NCI-H1436 (cell line): ENCODE measurements at regions not wholly inside any gene's neighbourhood (a gene's known extent, or its start where the extent isn't known, plus 50 kb on each side); places are given as distances from the start of the nearest gene placed in this dataset.
"Not testable (repeated sequence)": the region's sequence is repeated elsewhere in the genome, so short reads cannot be mapped to it uniquely, and the experiment has no call there.

Experiments
- DNase-seq: peaks from one replicate; lab custom pipeline; 2025; lab: John Stamatoyannopoulos, UW

DNA sequence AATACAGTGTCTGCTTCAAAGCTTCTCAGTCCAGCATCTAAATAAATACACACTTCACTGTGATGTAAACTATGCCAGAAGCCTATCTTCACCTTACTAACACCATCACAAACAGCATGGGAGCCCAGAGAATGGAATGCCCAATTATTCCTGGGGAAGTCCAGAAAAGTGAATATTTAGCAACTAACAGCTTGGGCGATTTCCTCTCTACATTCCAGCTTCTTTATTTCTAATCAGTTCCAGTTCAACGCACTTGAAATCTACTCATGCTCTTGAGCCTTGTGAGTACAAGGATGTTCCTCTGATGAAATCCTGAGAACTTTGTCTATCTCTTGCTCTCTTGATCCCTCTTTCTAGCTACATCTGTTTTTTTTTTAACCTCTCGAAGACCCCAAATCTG is 100.4 kb upstream of the C9orf72 start:
- no peak for DNase-seq

DNA sequence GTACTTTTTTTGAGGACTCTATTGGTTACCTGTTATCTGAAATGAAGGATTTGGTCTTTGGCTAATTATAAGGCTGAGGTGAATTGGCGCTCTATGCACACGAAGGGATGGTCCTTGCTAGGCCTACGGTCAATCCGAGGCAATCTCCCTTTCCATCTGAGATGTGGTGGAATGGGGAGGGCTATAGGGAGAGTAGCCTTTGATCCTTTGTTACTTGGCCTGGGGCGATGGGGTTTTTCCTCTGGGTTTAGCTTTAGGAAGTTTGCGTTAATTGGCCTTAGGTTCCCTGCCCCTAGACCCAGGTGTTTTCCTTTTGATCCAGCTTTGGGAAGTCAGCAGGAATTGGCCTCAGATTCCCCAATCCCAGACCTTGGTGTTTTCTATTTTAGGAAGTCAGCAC is 102.1 kb upstream of the C9orf72 start:
- no peak for DNase-seq

- no peak for DNase-seq
Observed at GRCh38 chr9:27676827-27677226, 103.5 kb upstream of the C9orf72 start.

- no peak for DNase-seq
Observed at GRCh38 chr9:27679338-27679737, 106.1 kb upstream of the C9orf72 start.

GRCh38 chr9:27683181-27683580 is 109.9 kb upstream of the C9orf72 start:
- no peak for DNase-seq

DNA sequence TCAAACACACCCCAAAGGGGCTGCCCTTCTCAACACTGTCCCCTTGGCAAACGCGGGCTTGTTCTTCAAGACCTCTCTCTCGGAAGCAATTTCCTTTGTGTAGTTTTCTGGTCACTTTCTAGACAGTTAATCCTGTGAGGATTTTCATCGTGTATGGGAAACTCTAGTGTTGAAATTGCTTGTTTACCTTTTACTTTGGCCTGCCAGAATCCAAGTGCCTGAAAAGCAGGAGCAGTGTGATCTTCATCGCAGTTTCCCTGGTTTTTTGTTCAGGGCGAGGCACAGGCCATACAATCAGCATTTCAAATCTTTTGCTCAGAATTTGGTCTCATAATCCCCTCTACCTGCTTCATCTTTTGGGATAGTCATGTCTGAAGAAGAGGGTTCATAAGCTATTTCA is 115.7 kb upstream of the C9orf72 start:
- no peak for DNase-seq

DNA sequence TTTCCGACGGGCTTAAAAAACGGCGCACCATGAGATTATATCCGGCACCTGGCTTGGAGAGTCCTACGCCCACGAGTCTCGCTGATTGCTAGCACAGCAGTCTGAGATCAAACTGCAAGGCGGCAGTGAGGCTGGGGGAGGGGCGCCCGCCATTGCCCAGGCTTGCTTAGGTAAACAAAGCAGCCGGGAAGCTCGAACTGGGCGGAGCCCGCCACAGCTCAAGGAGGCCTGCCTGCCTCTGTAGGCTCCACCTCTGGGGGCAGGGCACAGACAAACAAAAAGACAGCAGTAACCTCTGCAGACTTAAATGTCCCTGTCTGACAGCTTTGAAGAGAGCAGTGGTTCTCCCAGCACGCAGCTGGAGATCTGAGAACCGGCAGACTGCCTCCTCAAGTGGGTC is 117.5 kb upstream of the C9orf72 start:
- not testable (repeated sequence) for DNase-seq

DNA sequence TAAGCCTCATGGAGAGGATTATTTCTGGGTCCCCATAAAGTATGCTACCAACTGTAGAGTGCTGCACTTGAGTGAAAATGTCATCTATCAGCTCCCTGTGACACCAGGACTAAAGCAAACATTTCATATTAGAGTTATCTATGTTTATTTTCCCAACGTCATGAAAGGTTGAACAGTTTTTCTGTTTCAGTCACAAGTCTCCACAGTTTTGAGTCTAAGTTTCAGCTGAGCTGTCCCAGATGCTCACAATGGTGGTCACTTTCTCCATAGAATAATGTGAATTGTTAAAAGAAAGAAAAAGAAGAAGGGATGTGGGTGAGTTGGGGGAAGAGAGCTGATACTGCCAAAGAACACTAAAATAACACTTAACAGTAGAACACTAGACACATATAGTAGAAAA is 126.3 kb upstream of the C9orf72 start:
- no peak for DNase-seq

DNA sequence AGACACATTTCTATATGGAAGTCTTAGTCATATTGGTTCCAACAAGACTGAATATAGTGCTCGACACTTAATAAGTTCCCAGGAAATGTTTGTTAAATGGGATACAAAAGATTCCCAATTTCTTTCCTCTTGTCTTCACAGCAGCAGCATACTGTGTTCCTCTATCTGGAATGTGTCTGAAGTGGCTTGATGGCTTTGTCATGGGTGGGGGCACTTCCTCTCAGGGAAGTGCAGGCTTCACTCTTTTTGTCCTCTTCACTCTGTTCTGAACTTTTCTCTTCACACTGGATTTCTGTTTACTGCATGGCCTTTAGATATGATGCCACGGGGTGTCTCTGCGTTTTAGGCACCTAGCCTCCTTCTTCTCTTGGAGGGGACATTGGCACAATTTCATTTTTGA is 127.7 kb upstream of the C9orf72 start:
- no peak for DNase-seq

GRCh38 chr9:27701587-27701986 is 128.3 kb upstream of the C9orf72 start:
- DNase-seq, result no peak

DNA sequence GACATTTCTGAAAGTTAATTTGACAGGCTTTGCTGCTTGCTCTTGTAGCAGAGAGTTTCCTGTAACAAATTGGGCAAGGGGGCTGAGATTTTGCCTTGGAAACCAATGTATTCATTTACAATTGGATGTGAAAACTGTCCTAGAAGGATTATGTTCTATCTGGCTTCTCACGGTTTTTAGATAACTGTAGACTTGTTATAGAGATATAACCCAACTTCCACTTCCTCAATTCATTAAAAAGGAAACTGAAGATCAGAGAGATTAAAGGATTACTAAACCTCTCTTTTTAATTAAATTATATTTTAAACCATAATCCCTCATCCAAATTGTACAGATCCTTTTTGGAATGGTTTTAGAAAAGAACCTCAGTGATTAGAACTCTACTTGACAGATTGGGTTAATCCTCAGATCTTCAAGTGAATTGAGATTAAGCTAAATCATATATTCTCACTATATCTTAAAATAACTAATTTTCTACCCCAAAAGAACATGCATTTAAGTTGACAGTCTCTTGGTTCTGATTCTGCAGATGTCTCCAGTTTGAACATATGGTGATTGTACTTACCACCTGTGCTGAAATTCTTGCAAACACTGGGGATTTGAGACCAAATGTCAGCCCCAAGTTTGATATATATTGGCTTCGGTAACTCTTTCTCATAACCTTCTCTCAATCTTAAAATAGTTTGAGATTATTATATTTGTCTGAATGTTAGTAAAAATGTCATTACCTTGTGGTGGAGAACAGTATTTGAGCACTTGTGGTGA is 130.1 kb upstream of the C9orf72 start:
- DNase-seq, result no peak

- no peak for DNase-seq
Observed at GRCh38 chr9:27711241-27711640, 138.0 kb upstream of the C9orf72 start.

DNA sequence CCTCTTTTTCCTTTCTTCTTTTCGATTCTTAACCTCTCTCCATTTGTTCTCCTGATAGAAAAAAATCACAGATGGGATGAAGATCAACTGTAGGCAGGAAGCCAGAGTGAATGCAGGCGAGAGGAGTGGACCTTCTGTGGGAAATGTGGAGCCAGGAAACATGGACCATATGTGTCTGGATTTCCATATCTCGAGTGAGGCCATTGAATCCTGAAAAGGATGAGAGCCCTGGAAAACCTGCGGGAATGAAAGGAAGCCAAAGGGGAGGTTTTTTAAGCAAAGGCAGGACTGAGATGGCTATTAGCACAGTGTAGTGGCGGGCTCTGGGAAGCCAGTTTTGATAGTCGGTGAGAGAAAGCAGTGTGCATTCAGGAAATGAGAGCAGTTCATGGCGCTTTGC is 139.5 kb upstream of the C9orf72 start:
- DNase-seq, result no peak

DNA sequence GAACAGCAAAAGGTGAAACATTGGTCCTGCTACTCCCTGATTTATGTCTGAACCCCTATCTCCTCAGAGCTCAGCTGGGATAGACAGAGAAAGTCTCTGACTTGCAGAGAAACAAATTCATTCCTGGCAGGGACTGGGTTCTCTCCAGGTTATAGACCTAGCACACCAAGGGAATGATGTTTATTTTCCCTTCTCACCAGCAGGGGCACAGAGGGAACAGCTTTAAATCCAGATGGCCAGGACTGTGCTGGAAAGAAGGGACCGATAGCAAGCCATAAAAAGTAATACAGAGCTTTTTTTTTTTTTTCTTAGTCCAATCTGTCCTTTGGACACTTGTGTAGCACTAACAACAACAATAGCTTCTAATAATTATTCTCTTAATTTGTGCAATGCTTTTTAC is 141.1 kb upstream of the C9orf72 start:
- DNase-seq, result no peak

DNA sequence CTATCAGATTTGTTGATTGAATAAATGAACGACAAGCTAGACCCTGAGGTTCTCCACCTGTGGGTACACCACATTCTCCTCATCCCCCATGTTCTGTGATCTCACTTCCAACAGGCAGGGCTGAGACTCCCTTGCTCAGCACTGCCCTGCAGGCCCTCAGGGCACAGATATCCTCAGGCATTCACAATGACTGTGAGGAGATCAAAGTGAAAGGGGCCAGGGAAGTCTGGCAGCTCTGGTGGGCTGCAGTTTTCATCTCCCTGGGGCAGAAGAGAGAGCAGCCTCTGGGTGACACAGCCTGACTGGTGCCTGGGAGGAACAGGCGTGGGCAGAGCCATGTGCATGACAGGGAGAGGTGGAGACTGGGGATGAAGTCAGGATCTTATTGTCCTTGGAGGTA is 142.4 kb upstream of the C9orf72 start:
- no peak for DNase-seq

- no peak for DNase-seq
Observed at GRCh38 chr9:27717991-27718390, 144.7 kb upstream of the C9orf72 start.

DNA sequence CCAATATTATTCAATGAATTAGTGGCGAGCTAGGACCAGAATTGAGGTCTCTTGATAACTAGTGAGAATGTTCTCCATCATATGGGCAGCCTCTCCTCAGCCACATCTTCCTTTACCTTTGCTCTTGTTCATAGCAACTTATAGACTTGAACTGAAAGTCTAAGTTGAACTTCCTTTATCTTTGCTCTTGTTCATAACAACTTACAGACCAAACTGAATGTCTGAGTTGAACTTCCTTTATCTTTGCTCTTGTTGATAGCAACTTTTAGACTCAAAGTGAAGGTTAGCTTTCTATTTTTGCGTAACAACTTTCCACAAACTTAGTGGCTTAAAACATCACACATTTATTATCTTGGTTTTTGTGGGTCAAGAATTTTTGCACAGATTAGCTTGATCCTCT is 146.4 kb upstream of the C9orf72 start:
- DNase-seq, result no peak

GRCh38 chr9:27722866-27723265 is 149.6 kb upstream of the C9orf72 start:
- no peak for DNase-seq

GRCh38 chr9:27726244-27727081 is 153.2 kb upstream of the C9orf72 start:
- DNase-seq, result peak; percentile 71

DNA sequence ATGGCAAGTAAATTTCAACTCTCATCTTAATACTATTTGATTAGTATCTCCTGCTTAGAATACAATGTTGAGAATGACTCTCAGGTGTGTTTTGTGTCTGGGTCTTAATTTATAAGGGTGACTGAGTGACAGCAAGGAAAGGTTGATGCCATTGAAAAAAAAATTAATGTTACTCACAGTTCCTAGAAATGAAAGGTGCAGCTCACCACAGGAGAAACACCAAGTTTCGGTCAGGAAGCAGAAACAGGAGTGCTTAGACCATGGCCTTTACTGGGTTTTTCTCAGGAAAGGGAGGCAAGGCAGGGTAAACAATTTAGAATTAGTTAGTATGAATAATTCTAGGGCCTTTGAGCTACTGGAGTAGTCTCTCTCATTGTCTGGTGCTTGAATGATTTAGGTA is 159.2 kb upstream of the C9orf72 start:
- no peak for DNase-seq

DNA sequence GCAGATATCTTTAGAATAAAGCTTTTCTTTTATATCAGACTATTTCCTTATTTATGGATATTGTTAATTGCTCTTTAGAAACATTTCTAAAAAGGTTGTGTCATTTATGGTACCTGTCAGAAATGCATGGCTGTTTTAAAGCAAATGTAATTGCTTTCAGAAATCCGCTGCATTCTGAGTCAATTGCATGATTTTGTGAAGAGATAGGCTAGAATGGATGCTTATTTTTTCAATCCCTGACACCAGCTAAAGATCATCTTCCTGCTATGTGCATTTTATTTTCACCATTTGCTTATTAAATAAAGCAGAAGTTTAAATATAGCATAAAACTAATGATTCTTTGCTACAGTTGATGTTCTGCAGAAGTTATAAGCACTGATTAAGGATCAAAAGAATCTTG is 170.2 kb upstream of the C9orf72 start:
- DNase-seq, result no peak

DNA sequence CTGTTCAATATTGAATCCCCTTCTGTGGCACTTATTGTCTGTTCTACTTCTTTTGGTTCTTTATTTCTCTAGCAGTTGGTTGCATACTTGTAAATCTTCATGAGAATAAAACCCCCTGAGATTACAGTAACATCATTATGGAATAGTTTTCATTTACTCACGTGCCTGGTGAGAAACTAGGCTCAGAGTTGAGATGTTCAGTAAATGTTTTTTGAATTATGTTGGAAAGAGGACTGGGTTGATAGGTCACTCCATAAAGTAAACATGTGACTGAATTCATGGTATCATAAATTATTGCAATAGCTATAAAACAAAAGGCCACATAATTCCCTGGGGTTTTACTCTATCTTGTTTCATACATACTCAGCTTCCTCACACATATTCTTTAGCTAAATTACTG is 174.2 kb upstream of the C9orf72 start:
- DNase-seq, result no peak

GRCh38 chr9:27749838-27750237 is 176.6 kb upstream of the C9orf72 start:
- no peak for DNase-seq

- DNase-seq, result no peak
Observed at GRCh38 chr9:27750566-27750965, 177.3 kb upstream of the C9orf72 start.
